ENCODE measurements at regions not wholly inside any gene's neighbourhood (a gene's known extent, or its start where the extent isn't known, plus 50 kb on each side); places are given as distances from the start of the nearest gene placed in this dataset.

DNA sequence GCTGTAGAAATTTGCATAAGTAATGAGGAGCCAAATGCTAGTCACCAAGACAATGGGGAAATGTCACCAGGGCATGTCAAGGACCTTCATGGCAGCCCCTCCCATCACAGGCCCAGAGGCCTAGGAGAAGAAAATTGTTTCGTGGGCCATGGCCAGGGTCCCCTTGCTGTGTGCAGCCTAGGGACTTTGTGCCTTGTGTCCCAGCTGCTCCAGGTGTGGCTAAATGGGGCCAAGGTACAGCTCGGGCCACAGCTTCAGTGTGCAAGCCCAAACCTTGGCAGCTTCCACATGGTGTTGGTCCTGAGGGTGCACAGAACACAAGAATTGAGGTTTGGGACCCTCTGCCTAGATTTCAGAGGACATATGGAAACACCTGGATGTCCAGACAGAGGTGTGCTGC, 208.8 kb upstream of the TBC1D5 start:
- Mint-ChIP-seq H3K4me1 (ENCODE audit: low read depth) (peaks cover 27% of the 10 kb centered on the region), H3K27ac (no peak overlapping the region), H3K9me3 (ENCODE audit: low read depth) (peaks cover 3% of the 10 kb centered on the region), H3K27me3 (no peaks in the 10 kb centered on the region), H3K36me3 (ENCODE audit: insufficient read depth) (peaks cover 2% of the 10 kb centered on the region), H3K4me3 (ENCODE audit: low read depth) (no peak overlapping the region)
- TF ChIP-seq, protein P1, sequence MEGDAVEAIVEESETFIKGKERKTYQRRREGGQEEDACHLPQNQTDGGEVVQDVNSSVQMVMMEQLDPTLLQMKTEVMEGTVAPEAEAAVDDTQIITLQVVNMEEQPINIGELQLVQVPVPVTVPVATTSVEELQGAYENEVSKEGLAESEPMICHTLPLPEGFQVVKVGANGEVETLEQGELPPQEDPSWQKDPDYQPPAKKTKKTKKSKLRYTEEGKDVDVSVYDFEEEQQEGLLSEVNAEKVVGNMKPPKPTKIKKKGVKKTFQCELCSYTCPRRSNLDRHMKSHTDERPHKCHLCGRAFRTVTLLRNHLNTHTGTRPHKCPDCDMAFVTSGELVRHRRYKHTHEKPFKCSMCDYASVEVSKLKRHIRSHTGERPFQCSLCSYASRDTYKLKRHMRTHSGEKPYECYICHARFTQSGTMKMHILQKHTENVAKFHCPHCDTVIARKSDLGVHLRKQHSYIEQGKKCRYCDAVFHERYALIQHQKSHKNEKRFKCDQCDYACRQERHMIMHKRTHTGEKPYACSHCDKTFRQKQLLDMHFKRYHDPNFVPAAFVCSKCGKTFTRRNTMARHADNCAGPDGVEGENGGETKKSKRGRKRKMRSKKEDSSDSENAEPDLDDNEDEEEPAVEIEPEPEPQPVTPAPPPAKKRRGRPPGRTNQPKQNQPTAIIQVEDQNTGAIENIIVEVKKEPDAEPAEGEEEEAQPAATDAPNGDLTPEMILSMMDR (IDR thresholded peaks at IDR 0.05; ENCODE audit: unreplicated experiment) = no peak
- DNase-seq (ENCODE audit: low spot score, unreplicated experiment) = no peak

DNA sequence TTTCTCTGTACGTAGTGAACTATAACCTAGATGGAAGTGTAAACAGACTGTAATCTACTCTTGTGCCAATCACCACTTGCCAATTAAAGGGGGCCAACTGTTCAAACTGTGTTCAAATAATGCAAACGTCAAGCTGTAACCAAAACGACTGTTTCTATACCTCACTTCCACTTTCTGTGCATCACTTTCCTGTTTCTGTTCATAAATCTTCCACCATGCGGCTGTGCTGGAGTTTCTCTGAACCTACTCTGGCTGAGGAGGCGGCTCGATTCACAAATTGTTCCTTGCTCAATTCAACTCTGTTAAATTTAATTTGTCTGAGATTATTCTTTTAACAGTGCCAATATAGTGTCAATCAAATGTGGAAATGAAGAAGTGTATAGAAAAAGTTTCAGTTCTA, 206.7 kb upstream of the TBC1D5 start:
- H3K4me1 Mint-ChIP-seq (ENCODE audit: low read depth) = peaks cover 42% of the 10 kb centered on the region
- TF ChIP-seq, protein P1 (IDR thresholded peaks at IDR 0.05; ENCODE audit: unreplicated experiment) = no peak
- H3K9me3 Mint-ChIP-seq (ENCODE audit: low read depth) = peaks cover 3% of the 10 kb centered on the region
- peak overlapping the region; percentile 17 for H3K4me3 Mint-ChIP-seq (ENCODE audit: low read depth)
- peaks cover 2% of the 10 kb centered on the region for H3K36me3 Mint-ChIP-seq (ENCODE audit: insufficient read depth)
- H3K27ac Mint-ChIP-seq = peak overlapping the region; percentile 49
- no peak for DNase-seq (ENCODE audit: low spot score, unreplicated experiment)
- H3K27me3 Mint-ChIP-seq = no peaks in the 10 kb centered on the region

DNA sequence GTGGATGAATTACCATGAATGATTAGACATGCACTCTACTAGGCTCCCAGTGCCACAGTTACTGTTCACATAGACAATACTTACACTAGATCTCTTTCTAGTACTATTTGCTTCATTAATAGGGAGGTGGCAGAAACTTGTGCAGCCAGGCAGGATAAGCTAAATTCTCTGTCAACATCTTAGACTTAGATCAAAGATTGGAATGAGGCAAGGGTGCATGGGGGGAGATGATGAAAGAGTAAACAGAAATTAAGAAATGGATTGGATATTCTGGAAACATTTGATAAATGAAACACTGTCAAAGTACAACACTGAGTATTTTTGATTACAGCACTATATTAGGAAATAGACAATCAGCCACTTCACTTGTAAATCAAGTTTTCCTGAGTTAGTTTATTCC, 205.4 kb upstream of the TBC1D5 start:
- Mint-ChIP-seq H3K27me3 (no peaks in the 10 kb centered on the region), H3K36me3 (ENCODE audit: insufficient read depth) (peaks cover 2% of the 10 kb centered on the region), H3K27ac (no peak overlapping the region), H3K4me1 (ENCODE audit: low read depth) (peaks cover 47% of the 10 kb centered on the region), H3K4me3 (ENCODE audit: low read depth) (no peak overlapping the region), H3K9me3 (ENCODE audit: low read depth) (peaks cover 3% of the 10 kb centered on the region)
- DNase-seq (ENCODE audit: low spot score, unreplicated experiment) = no peak
- TF ChIP-seq, protein P1 (IDR thresholded peaks at IDR 0.05; ENCODE audit: unreplicated experiment) = no peak

DNA sequence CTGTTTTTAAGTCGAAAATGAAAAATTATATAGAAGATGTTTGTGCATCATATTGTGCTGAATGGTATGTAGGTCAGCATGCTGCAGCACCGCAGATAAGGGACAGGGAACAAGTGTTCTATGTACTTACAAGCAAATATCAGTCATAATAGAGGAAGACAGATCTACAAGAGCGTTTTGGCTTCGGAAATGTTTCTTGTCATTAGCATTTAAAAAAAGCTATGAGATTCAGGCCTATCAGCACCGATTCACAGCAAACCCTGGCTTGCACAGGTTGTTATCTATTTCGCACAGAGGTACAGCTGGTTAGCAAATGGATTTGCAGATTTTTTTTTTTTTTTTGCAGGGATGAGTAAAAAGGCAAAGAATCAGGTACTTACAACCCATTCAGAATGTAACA, 204.2 kb upstream of the TBC1D5 start:
- Mint-ChIP-seq H3K4me3 (ENCODE audit: low read depth) (no peak overlapping the region), H3K9me3 (ENCODE audit: low read depth) (peaks cover 3% of the 10 kb centered on the region), H3K36me3 (ENCODE audit: insufficient read depth) (peaks cover 2% of the 10 kb centered on the region), H3K27ac (no peak overlapping the region), H3K4me1 (ENCODE audit: low read depth) (peaks cover 55% of the 10 kb centered on the region), H3K27me3 (no peaks in the 10 kb centered on the region)
- TF ChIP-seq, protein P1 (IDR thresholded peaks at IDR 0.05; ENCODE audit: unreplicated experiment) = no peak
- no peak for DNase-seq (ENCODE audit: low spot score, unreplicated experiment)

DNA sequence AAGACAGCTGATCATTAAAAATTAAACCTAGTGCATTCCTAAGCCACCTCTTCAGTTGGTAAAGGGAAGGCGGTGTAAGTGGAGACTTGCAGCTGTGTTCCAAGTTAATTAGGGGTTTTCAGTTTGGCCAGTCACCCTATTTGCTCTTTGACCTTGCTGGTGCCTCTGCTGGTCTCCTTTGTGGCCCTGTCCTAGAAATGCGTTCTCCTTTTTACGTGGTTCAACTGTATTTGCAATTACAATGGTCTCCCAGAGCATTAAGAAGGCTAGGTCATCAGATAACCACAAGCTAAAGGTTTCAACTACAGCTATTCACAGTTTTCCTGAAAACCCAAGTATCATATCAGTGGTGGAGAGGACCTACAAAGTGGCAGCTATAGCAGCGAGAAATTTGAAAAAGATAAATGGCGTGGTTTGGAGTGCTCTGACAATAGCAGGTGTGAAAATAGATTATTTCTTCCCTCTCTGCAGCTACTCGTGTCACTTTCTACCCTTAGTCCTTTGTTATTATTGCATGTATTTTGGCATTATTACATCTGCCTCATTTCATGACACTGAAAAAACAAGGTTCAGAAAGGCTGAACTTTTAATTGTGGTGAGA, 203.5 kb upstream of the TBC1D5 start:
- Mint-ChIP-seq H3K4me3 (ENCODE audit: low read depth) (no peak overlapping the region), H3K36me3 (ENCODE audit: insufficient read depth) (peaks cover 2% of the 10 kb centered on the region), H3K27ac (no peak overlapping the region), H3K9me3 (ENCODE audit: low read depth) (peaks cover 3% of the 10 kb centered on the region), H3K27me3 (no peaks in the 10 kb centered on the region), H3K4me1 (ENCODE audit: low read depth) (peaks cover 55% of the 10 kb centered on the region)
- TF ChIP-seq, protein P1 (IDR thresholded peaks at IDR 0.05; ENCODE audit: unreplicated experiment) = no peak
- no peak for DNase-seq (ENCODE audit: low spot score, unreplicated experiment)

All from progenitor cell of endocrine pancreas (in vitro differentiated cells).